Loucy (cell line): ENCODE measurements at regions not wholly inside any gene's neighbourhood (a gene's known extent, or its start where the extent isn't known, plus 50 kb on each side); places are given as distances from the start of the nearest gene placed in this dataset.

ENCODE experiments used
- H2AFZ ChIP-seq: fragments of 200-600 bp; sonication (generic); 2 replicates; pipeline ENCODE4 v1.6.0; 2016; ENCODE audit warnings: antibody characterized with exemption, mild to moderate bottlenecking, low read length, moderate library complexity
- H3F3A ChIP-seq: fragments of 200-600 bp; 2 replicates; pipeline ENCODE4 v1.6.0; 2016; ENCODE audit warnings: antibody characterized with exemption, low read depth, mild to moderate bottlenecking
- H3K27me3 ChIP-seq: fragments of 200-600 bp; sonication (generic); 2 replicates; pipeline ENCODE4 v1.6.1; 2014; ENCODE audit warnings: low read length, mild to moderate bottlenecking; ENCODE audit not compliant: insufficient read depth, poor library complexity, severe bottlenecking
- H3K36me3 ChIP-seq: fragments of 200-600 bp; sonication (generic); 2 replicates; pipeline ENCODE4 v1.6.1; 2016; ENCODE audit warnings: low read length; ENCODE audit not compliant: insufficient read depth
- H3K4me1 ChIP-seq: fragments of 200-600 bp; sonication (generic); 2 replicates; pipeline ENCODE4 v1.5.1; 2014; ENCODE audit warnings: low read length, mild to moderate bottlenecking; ENCODE audit not compliant: insufficient read depth, poor library complexity, severe bottlenecking
- H3K4me2 ChIP-seq: fragments of 200-600 bp; sonication (generic); 2 replicates; pipeline ENCODE4 v1.6.0; 2014; ENCODE audit warnings: antibody characterized with exemption, low read length, low read depth, mild to moderate bottlenecking; ENCODE audit not compliant: poor library complexity, severe bottlenecking
- H3K4me3 ChIP-seq: fragments of 200-600 bp; sonication (generic); 2 replicates; pipeline ENCODE4 v1.5.1; 2014; ENCODE audit warnings: low read length, mild to moderate bottlenecking, mixed read lengths; ENCODE audit not compliant: poor library complexity, severe bottlenecking
- H3K79me2 ChIP-seq: fragments of 200-600 bp; sonication (generic); 2 replicates; pipeline ENCODE4 v1.6.1; 2014; ENCODE audit warnings: low read length; ENCODE audit not compliant: insufficient read depth
- H3K9ac ChIP-seq: fragments of 200-600 bp; sonication (generic); 2 replicates; pipeline ENCODE4 v1.6.0; 2014; ENCODE audit warnings: mild to moderate bottlenecking, low read depth, low read length, moderate library complexity; ENCODE audit not compliant: poor library complexity, severe bottlenecking
- H3K9me2 ChIP-seq: fragments of 200-600 bp; sonication (generic); replicated peaks from 2 replicates; pipeline ENCODE4 v1.6.1; 2016; ENCODE audit warnings: low read depth, low read length, mixed read lengths
- H3K9me3 ChIP-seq: fragments of 200-600 bp; sonication (generic); 2 replicates; pipeline ENCODE4 v1.6.1; 2014; ENCODE audit warnings: mild to moderate bottlenecking, antibody characterized with exemption, low read length, low read depth; ENCODE audit not compliant: insufficient read depth
- H4K20me1 ChIP-seq: fragments of 200-600 bp; sonication (generic); 2 replicates; pipeline ENCODE4 v1.6.0; 2014; ENCODE audit warnings: antibody characterized with exemption, low read length, mild to moderate bottlenecking; ENCODE audit not compliant: insufficient read depth, poor library complexity, severe bottlenecking
- EZH2phosphoT487 ChIP-seq: fragments of 200-600 bp; IDR thresholded peaks from 2 replicates; pipeline ENCODE4 v1.6.1; 2018; ENCODE audit warnings: antibody characterized with exemption, mild to moderate bottlenecking, moderate library complexity, borderline replicate concordance
- TF ChIP-seq, protein P1 (sequence below): fragments of 200-600 bp; sonication (generic); conservative IDR thresholded peaks from 2 replicates; pipeline ENCODE4 v1.5.1; 2014; ENCODE audit warnings: mild to moderate bottlenecking, antibody characterized with exemption, low read length

DNA sequence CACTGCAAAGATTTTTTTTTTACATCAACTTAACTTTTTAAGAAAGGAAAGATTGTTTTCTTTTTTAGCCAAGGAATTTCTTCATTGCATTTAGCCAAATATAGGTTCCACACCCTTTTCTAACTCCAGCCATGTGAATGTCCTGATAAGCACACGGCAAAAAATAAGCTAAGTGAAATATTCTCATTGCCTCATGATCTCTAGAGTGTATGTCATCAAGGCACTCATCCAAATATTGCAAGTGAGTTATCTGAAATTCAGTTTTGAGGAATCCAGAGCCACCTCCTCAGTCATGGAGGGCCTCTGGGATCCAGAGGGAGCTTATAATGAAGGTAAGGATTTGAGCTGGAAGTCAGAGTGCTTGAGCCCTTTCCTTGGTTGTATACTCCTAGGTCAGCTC, 80.0 kb downstream of the BLID start:
- Histone ChIP-seq H3K9ac (no peak overlapping the region), H3K9me3 (no peaks in the 10 kb centered on the region), H3K4me3 (no peak overlapping the region), H4K20me1 (no peaks in the 10 kb centered on the region), H3K4me2 (no peak overlapping the region), H3K36me3 (no peaks in the 10 kb centered on the region), H3K79me2 (no peaks in the 10 kb centered on the region), H3K9me2 (no peaks in the 10 kb centered on the region), H3F3A (no peaks in the 10 kb centered on the region), H3K4me1 (no peaks in the 10 kb centered on the region), H2AFZ (no peak overlapping the region), H3K27me3 (no peaks in the 10 kb centered on the region)
- TF ChIP-seq, protein P1, sequence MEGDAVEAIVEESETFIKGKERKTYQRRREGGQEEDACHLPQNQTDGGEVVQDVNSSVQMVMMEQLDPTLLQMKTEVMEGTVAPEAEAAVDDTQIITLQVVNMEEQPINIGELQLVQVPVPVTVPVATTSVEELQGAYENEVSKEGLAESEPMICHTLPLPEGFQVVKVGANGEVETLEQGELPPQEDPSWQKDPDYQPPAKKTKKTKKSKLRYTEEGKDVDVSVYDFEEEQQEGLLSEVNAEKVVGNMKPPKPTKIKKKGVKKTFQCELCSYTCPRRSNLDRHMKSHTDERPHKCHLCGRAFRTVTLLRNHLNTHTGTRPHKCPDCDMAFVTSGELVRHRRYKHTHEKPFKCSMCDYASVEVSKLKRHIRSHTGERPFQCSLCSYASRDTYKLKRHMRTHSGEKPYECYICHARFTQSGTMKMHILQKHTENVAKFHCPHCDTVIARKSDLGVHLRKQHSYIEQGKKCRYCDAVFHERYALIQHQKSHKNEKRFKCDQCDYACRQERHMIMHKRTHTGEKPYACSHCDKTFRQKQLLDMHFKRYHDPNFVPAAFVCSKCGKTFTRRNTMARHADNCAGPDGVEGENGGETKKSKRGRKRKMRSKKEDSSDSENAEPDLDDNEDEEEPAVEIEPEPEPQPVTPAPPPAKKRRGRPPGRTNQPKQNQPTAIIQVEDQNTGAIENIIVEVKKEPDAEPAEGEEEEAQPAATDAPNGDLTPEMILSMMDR = no peak
- TF ChIP-seq EZH2phosphoT487 = no peak

GRCh38 chr11:122033631-122034030, 82.4 kb downstream of the BLID start:
- Histone ChIP-seq H3K9me2 (no peaks in the 10 kb centered on the region), H3K79me2 (no peaks in the 10 kb centered on the region), H3K4me2 (no peak overlapping the region), H2AFZ (no peak overlapping the region), H3K9ac (no peak overlapping the region), H3K27me3 (no peaks in the 10 kb centered on the region), H3F3A (no peaks in the 10 kb centered on the region), H3K4me1 (no peaks in the 10 kb centered on the region), H3K9me3 (no peaks in the 10 kb centered on the region), H3K4me3 (no peak overlapping the region), H3K36me3 (no peaks in the 10 kb centered on the region), H4K20me1 (no peaks in the 10 kb centered on the region)
- TF ChIP-seq, protein P1 = no peak
- no peak for TF ChIP-seq EZH2phosphoT487

DNA sequence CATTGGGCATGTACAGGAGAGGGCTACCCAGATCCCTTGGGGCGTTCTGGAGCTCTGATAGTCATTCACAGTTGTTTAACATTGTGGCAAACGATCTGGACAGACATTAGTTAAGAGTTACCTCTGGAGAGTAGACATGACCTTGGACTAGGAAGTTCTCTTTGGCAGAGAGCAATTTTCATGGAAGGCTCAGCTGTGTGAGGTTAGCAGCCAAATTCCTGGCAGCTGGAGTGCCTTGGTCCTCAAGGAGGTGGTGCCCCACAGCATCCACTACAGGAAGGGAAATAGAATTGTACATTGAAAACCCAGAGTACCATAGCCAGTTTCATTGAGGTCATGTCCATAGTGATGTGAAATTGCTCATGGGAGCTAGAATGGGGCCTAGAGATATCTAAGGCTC, 82.8 kb downstream of the BLID start:
- Histone ChIP-seq H3K4me2 (no peak overlapping the region), H3K27me3 (no peaks in the 10 kb centered on the region), H3K36me3 (no peaks in the 10 kb centered on the region), H3K9me3 (no peaks in the 10 kb centered on the region), H3K9me2 (no peaks in the 10 kb centered on the region), H3K4me1 (no peaks in the 10 kb centered on the region), H3K79me2 (no peaks in the 10 kb centered on the region), H3K4me3 (no peak overlapping the region), H3K9ac (no peak overlapping the region), H4K20me1 (no peaks in the 10 kb centered on the region), H3F3A (no peaks in the 10 kb centered on the region), H2AFZ (no peak overlapping the region)
- TF ChIP-seq EZH2phosphoT487 = no peak
- TF ChIP-seq, protein P1 = no peak
